Daoy (cell line): ENCODE measurements at regions not wholly inside any gene's neighbourhood (a gene's known extent, or its start where the extent isn't known, plus 50 kb on each side); places are given as distances from the start of the nearest gene placed in this dataset.
"Not testable (repeated sequence)": the region's sequence is repeated elsewhere in the genome, so short reads cannot be mapped to it uniquely, and the experiment has no call there.

Experiments
- DNase-seq: peaks from one replicate; pipeline ENCODE4 v3.0.0-alpha.2; 2015; ENCODE audit warnings: low read depth

GRCh38 chr14:28607661-28608060 is 158.9 kb upstream of the FOXG1 start:
- DNase-seq = no peak

- DNase-seq = no peak
These were observed 158.1 kb upstream of the FOXG1 start for GRCh38 chr14:28608443-28608842.

- DNase-seq = peak; percentile 72
These were observed 157.4 kb upstream of the FOXG1 start for GRCh38 chr14:28608851-28609828.

GRCh38 chr14:28612414-28612813 is 154.2 kb upstream of the FOXG1 start:
- no peak for DNase-seq

GRCh38 chr14:28613532-28613931 is 153.1 kb upstream of the FOXG1 start:
- DNase-seq = no peak

- DNase-seq = no peak
These were observed 139.8 kb upstream of the FOXG1 start for GRCh38 chr14:28626780-28627179.

- DNase-seq = no peak
These were observed 137.1 kb upstream of the FOXG1 start for GRCh38 chr14:28629328-28630004.

- no peak for DNase-seq
These were observed 136.5 kb upstream of the FOXG1 start for GRCh38 chr14:28630100-28630499.

GRCh38 chr14:28635387-28635786 is 131.2 kb upstream of the FOXG1 start:
- peak; percentile 29 for DNase-seq

GRCh38 chr14:28635816-28636215 is 130.8 kb upstream of the FOXG1 start:
- not testable (repeated sequence) for DNase-seq

GRCh38 chr14:28641189-28641588 is 125.4 kb upstream of the FOXG1 start:
- not testable (repeated sequence) for DNase-seq

GRCh38 chr14:28651148-28651547 is 115.4 kb upstream of the FOXG1 start:
- DNase-seq = peak; percentile 20

GRCh38 chr14:28652782-28653181 is 113.8 kb upstream of the FOXG1 start:
- DNase-seq = peak; percentile 65

- peak; percentile 69 for DNase-seq
These were observed 113.1 kb upstream of the FOXG1 start for GRCh38 chr14:28653521-28653920.

GRCh38 chr14:28656704-28657255 is 109.8 kb upstream of the FOXG1 start:
- no peak for DNase-seq

GRCh38 chr14:28661171-28661772 is 105.3 kb upstream of the FOXG1 start:
- DNase-seq = peak; percentile 89

GRCh38 chr14:28666961-28667360 is 99.6 kb upstream of the FOXG1 start:
- DNase-seq = no peak

- DNase-seq = peak; percentile 53
These were observed 95.2 kb upstream of the FOXG1 start for GRCh38 chr14:28671425-28671824.

GRCh38 chr14:28673056-28673455 is 93.5 kb upstream of the FOXG1 start:
- no peak for DNase-seq

- peak; percentile 77 for DNase-seq
These were observed 90.1 kb upstream of the FOXG1 start for GRCh38 chr14:28676479-28676878.

GRCh38 chr14:28677381-28677780 is 89.2 kb upstream of the FOXG1 start:
- no peak for DNase-seq

- no peak for DNase-seq
These were observed 87.7 kb upstream of the FOXG1 start for GRCh38 chr14:28678887-28679286.
